ENCODE measurements at regions not wholly inside any gene's neighbourhood (a gene's known extent, or its start where the extent isn't known, plus 50 kb on each side); places are given as distances from the start of the nearest gene placed in this dataset.

DNA sequence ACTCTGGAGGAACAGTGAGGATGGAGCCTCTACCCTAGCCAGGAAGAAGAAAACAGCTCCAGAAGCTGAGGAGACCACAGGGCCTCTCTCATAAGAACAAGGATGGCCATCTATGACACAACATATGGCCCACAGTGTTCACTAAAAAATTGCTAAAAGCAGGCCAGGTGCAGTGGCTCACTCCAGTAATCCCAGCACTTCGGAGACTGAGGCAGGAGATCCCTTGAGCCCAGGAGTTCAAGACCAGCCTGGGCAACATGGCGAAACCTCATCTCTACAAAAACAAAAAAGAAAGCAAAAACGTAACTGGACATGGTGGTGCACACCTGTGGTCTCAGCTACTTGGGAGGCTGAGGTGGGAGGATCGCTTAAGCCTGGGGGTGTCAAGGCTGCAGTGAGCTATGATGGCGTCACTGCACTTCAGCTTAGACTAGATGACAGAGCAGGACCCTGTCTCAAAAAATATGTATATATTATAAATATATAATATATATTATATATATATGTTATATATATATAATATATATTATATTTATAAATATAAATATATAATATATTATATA, 103.1 kb downstream of the TOMM20 start:
- no peak for DNase-seq

DNA sequence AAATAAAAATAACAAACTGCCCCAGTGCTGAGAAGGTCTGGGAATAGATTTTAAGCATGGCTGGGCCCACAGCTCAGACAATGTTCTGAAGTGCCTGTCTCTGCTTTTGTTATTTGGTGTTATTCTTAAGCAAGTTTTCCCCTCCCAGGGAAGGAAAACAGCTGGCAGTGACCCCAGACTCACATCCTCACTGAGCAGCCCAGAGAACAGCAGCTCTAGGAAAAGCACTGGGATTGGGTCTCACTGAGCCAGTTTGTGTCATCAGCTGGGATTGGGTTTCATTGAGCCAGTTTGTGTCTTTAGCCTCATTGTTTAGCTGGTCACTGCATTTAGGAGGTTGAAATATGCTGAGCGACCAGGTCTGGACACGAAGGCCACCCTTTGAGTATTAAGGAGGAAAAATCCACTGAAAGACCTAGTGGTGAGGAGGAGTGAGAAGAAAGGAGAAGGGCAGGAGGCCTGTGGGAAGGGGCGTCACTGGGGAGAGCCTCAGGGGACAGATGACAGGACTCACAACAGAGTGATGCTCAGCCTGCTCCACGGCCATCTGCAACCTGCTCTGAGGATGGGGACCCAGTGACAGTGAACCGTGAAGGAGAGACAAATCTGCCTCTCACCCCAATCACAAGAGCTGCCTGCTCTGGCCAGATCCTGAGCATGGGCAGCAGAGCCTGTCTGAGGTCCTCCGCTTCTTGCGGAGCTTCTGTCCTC, 103.8 kb downstream of the TOMM20 start:
- DNase-seq: no peak

DNA sequence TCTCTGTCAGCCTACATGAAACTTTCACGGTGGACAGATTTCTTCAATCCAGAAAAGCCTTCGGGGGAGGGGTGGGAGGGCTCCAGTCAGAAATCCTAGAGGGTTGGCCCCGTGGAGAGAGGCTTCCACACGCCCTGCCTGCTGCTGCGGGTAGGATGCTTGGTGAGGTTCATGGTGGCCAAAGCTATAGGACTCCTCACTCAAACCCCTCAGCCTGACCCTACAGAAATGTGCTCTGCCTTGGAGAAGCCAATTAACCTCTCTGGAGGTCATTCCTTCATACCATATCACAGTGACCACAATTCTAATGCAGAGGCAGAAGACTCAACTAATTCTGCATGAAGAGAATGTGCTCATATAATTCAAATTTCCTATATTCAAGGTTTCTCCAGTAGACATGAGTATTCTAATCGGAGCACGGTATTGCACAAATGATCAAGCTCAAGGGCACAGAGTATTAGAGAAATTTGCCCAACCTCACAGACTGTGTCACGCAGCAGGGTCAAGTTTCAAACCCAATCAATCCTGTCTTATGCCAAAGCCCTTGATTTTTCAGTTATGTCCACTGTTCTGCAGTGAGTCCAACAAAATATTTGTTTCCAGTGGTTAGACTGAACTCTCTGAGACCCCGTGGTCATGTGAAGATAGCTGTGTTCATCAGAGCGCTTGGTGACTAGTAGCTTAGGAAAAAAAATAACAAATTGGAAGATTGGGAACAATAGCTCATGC, 104.8 kb downstream of the TOMM20 start:
- peak in 2 of 3 donors; percentile 79 to 85 for DNase-seq

DNA sequence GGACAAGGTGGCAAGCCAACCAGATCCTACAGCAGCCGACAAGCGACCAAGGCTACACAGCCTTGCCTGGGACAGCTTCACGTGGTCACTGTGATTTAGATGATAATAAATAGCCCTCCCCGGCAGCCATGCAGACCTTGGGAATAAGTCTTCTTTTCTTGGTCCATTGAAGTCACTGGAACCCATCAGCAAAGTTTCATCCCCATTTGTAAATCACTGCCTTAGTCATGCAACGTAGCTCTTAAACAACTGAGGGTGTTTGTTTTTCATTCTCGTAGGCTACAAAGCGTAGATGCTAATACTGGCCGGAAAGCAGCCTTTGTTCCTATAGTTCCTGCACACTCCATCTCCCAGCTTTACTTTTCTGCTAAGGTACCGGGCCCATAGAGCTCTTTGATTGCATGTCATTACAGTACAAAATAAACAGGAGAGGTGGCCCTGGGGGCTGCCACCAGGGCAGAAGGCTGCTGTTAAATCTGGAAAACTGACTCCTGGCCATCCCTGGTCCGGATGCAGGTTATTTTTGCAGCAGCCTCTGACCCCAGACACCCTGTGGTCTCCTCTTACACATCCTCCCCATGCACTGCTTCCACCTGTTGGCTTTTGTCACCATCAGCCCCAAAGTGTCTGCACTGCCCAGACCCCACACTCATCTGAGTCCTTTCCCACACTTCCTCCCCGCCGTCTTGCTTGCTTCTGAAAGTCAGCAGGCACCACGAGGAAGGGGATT, 105.5 kb downstream of the TOMM20 start:
- DNase-seq: peak in 1 of 3 donors; percentile 77

DNA sequence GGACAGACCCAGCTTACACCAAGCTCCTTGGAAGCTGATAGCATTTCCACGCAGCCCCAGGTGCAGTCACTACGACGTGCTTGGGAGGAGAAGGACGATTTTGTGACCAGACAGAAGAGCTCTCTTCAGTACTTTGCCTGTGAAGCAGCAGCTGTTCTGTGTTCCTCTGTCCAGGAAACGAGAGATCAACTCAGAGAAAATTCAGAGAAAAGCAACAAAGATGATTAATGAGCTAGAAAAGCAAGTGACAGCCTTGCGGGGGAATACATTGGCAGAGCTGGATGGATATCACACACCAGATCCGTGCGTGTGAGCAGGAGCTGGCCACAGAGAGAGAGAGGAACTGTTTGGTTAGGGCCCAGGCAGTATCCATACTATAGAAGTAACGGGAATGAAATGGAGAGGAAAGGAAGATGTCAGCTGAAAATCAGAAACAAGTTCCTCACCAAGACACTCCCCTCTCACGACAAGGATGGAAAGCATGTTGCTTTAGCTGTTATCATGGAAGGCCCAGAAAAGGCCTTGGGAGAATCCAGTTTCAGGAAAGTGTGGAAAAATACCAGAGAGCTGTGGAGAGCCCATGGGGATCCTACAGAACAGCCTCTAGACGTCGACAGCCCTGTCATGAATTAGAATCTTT, 106.2 kb downstream of the TOMM20 start:
- DNase-seq: peak; percentile 46 to 68 (median 58)

DNA sequence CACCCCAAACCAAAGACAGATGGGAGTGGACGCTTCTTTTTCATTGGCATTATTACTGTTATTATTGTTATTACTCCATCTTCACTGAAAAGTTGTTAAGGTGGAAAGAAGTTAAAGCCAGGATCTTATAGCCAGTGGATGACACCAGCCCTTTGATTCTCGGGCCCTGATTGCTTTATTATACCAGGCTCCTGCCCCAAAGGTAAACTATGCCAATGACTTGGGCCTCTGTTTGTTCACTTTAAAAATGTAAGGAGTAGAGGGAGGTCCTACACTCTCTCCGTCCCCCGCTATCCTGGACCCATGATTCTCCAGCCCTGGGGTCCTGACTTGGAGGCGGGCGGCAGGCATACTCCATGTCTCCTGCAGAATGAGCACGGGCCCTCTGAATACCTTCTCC, 106.8 kb downstream of the TOMM20 start:
- no peak for DNase-seq

DNA sequence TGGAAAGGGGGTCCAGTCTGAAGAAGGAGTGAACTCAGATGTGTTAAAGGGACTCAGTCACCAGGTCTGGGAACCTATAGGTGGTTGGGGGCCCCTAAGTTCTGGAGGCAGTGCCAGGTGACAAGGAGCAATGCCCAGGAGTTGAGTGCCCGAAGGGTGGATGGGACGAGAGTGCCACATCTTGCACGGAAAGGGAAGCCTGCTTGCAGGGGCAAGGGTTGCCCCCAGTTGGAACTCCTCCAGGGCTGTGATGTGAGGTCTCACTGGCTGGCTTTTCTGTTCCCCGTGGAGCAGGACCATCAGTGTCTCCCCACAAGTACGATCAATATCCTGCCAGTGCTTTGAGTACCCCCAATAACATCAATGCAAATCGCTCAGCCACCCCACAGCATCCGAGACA, 107.3 kb downstream of the TOMM20 start:
- DNase-seq: no peak

DNA sequence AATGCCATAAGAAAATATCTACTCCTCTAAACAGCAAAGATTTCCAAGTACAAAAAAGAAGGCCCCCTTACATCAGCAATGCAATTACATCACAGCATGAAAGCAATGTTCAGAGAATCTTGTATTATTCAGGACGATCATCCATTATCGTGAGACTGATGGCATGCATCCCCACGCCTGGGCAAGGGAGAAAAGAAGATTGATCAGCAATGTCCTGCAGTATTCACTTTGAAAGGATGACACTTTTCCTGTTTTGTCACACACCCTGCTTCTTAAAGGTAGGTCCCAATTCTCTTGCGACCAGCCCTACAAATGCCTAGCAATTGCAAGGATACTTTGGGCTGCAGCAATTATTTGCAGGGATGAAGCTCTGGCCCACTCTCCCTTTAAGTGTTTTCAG, 108.7 kb downstream of the TOMM20 start:
- DNase-seq: no peak

DNA sequence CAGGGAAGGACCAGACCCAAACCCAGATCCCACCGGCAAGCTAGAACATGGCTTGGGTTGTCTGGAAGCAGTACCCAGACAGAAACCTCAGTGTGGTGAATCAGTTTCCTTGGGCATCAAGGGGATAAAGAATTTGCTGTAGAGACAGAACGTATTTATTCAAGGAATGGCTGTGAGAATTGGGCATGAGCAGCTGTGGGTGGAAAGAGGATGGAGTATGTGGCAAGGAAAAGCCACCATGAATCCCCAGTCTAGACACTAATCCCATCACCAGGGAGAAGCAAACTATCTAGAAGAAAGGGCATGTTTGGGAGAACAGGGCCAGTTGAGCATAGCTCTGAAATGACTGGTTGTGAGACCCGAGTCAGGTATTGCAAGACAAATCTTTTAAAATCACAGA, 109.2 kb downstream of the TOMM20 start:
- DNase-seq: no peak

DNA sequence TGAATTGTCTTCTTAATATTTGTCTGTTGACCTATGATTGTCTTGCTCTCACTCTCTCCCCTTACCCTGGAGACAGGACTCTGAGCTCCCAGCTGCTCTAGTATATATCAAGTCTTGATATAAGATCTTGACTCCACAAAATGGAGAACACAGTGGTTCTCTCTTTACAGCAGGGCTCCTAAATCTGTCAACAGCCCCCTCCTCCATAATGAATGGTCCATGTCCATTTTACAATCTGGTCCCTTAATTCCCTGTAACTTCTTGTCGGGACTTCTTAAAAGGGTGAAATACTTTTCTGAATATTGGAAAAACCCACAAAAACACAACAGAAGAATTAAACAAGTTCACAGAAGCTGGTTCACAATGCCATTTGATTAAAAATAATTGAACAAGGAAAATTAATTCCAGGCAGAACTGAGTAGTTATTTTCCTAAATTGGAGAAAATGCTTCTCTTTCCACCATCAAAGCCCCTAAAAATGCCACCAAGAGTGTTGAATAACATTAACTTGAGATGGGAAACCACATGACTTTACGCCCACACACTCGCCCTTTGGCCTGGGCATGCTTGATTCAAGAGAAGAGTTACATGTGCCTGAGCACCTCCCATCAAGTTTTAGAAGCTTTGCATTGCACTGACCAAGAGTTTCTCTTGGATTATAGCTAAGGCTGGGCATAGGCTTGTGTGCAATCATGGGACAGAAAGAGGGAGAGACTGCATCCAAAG, 109.8 kb downstream of the TOMM20 start:
- peak; percentile 47 to 64 (median 52) for DNase-seq

DNA sequence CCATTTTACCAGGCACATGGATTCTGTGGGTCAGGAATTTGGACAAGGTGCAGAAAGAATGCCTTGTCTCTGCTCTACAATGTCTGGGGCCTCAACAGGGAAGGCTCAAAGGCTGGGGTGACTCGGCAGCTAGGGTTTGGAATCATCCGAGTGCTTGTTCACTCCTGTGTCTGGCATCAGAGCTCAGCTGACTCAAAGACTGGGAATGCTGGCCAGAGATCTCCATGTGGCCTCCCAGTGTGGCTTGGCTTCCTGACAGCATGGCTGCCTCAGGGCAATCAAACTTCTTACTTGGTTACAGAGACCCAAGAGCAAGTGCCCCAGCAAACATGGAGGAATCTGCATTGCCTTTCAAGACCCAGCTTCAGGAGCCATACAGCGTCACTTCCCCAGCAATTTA, 110.5 kb downstream of the TOMM20 start:
- DNase-seq: no peak

DNA sequence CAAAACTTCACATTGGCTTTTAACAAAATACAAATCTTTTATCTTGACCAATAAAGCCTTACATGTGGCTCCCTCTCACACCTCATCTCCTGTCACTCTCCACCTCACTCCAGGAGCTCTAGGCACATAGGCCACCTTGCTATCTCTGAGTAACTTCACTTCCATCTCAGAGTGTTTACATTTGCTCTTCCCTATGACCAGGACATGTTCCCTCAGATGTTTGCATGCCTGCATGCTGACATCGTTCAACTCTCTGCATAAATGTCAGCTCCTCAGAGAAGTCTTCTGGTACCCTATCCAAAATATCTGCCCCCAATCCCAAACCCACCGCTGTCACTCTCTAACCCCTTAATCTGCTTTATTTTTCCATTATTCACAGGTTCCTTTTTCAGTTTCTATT, 110.9 kb downstream of the TOMM20 start:
- no peak for DNase-seq

DNA sequence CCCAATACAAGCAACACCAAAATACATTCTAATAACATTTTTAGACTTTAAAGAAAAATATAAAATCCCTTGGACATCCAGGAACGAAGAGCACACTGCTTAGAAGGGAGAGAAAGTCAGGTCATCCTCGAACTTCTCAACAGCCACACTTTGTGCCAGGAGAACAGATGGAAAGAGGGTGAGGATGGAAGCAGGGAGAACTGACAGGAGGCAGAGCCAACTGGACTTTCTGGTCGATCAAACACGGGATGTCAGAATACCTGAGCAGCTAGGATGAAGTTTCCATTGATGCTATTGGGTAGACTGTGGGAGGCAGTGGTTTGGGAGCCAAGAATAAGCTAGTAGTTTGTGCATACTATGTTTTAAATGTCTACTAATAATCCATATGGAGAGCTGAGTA, 111.4 kb downstream of the TOMM20 start:
- DNase-seq: no peak

DNA sequence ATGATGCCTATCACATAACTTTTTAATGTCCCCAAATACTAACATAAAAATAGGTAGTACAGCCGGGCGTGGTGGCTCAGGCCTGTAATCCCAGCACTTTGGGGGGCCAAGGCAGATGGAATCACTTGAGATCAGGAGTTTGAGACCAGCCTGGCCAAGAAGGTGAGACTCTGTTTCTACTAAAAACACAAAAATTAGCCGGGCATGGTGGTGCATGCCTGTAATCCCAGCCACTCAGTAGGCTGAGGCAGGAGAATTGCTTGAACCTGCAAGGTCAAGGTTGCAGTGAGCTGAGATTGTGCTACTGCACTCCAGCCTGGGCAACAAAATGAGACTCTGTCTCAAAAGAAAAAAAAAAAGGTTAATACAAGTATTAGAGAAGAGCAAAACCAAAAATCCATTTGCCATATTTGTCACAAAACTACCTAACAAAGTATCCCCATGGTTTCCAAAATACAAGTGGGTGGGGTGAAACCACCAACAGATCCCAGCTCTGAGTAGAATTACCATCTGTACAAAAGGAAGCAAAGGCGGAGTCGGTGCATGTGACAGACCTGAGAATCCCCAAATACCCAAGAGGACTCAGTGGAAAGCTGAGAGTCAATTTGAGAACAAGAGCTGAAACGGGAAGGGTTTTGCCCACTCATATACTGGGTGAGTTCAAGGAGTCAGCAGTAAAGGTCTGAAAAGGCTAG, 113.2 kb downstream of the TOMM20 start:
- DNase-seq: peak; percentile 86 to 93 (median 89)

DNA sequence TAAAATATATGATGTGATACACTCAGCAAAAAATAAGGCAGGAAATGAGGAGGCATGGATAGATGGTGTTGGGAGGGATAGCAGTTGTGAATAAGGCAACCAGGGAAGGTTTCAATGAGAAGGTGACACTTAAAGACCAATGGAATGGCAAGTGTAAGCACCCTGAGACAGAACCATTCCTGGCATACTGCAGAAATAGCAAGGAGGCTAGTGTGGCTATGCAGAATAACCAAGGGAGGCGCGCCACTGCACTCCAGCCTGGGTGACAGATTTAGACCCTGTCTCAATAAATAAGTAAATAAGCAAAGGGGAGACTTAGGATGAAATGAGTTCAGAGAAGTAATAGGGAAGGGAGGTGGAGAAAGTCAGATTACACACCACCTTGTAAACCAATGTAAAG, 113.9 kb downstream of the TOMM20 start:
- DNase-seq: no peak

DNA sequence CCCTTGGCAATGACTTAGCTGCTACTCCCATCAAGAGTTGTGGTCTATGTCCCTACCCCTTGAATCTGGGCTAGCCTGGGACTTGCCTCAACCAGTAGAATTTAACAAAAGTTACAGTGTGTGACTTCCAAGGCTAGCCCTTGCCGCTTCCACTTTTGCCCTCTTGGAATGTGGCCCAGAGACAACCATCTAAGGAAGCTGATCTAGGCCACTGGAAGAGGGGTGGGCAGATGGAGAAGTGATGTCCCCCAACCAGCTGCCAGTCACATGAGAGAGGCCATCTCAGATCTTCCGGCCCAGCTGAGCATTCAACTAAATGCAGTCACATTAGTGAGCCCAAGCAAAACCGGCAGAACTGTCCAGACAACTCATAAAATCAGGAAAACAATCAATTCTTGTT, 115.1 kb downstream of the TOMM20 start:
- DNase-seq: peak in 2 of 3 donors; percentile 42 to 44

DNA sequence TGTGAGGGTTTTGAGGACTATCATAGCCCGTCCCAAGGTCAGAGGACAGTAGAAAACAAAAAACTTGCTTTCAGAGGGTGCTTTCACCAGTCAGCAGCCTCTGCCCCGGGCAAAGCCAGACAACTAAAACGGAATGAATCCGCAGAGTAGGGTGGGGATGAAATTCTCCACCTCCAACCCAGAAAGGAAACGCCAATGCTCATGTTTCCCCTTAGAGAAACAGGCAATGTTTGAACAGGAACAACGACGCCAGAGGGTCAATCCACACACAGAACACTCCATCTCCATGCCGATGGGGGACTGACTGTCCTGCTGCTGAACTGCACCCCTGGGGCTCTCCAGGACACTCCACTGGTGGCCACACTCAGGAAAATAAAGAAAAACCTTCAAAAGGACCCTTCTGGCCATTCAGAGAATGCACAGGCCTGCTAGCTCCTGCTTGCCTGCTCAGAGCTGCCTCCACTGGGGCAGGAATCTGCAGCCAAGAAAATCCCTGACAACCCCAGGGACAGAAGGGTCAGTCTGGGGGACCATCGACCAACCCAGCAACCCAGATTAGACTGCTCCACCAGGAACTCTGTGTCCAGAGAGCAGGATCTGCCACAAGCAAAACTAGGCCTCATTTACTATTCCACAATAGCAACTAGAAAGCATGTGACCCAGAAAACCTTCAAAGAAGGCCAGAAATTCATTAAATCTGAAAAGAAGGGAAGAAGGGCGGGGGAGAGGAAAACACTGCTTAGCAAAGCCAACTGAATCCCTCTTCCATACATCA, 116.0 kb downstream of the TOMM20 start:
- DNase-seq: peak in 2 of 3 donors; percentile 26 to 38

DNA sequence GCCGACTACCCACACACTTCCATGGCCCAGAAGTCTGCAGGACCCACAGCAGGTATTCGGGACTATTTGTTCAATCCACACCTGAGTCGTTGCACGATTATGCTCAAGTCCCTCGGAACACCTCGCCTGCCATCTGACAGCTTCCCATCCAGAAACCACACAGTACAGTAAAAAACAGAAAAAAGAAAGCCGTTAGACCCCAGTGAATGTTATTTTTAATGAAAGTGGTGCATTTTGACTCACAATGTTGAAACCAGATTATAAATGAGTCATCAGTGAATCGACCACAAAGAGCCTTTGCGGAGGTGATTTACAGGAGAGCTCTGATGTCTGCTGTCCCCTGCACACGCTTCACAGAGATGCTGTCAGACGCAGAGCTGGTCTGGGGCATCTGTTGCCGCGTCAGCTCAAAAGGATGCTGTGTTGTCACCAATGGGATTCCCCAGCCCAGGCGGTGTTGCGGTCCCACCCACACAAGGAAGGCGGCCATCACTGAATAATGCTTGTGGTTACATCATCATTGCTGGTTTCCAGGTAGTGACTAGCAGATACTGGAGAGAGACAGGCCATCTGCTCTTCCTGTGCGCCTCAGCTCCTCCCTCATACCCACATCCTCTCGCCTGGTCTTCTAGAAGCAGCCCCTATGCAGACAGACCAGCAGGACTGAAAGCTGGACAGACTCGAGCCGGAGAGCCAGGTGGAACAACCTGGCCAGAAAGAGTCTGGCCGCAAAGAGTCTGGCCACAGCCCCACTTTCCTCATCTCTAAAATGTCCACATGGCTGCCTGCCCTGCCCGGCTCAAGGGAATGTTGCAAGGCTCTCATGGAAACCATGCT, 116.8 kb downstream of the TOMM20 start:
- peak; percentile 96 to 99 (median 97) for DNase-seq

DNA sequence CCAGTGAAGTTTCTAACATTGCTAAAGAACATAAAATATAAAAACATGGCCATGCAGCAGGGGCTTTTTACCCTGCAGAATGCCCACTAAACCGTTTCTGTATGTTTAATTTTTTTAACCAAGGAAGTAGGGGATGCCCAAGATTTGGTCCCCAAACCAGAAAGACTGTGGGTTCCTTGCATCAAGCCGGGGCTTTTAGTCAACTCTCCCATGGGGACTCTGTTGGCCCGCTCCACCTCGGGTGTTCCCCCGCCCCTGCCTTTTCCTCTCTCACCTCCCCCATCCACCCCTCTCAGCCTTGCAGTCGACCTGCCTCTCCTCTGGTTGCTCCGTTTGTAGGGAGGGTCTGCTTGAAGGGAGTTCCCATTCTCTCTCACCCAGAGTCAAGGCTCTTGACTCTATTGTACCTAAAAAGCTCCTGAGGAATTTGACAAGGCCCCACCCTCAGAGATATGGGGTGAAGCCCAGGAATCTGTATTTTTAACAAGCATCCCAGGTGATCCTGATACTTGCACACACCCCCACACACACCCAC, 117.5 kb downstream of the TOMM20 start:
- DNase-seq: peak; percentile 68 to 86 (median 81)
